IgD-negative memory B cell (primary cell): ENCODE measurements at regions not wholly inside any gene's neighbourhood (a gene's known extent, or its start where the extent isn't known, plus 50 kb on each side); places are given as distances from the start of the nearest gene placed in this dataset.
"Not testable (repeated sequence)": the region's sequence is repeated elsewhere in the genome, so short reads cannot be mapped to it uniquely, and the experiment has no call there.

Source experiments
- H3K27ac Mint-ChIP-seq, 3 donors: one replicate each; pipeline ENCODE4 v1.8.0; 2020 to 2022; ENCODE audit warnings: mild to moderate bottlenecking in 3 of 3, mixed read lengths in 3 of 3, moderate library complexity in 1 of 3
- H3K27me3 Mint-ChIP-seq: one replicate; pipeline ENCODE4 v1.8.0; 2021; ENCODE audit warnings: mixed read lengths
- H3K36me3 Mint-ChIP-seq: one replicate; pipeline ENCODE4 v1.8.0; 2020; ENCODE audit warnings: mild to moderate bottlenecking, mixed read lengths
- H3K4me1 Mint-ChIP-seq, 3 donors: one replicate each; pipeline ENCODE4 v1.8.0; 2020 to 2022; ENCODE audit warnings: mixed read lengths in 3 of 3, mild to moderate bottlenecking in 1 of 3
- H3K4me3 Mint-ChIP-seq, 4 donors: one replicate each; pipeline ENCODE4 v1.8.0; 2020 to 2022; ENCODE audit warnings: mild to moderate bottlenecking in 4 of 4, mixed read lengths in 4 of 4, moderate library complexity in 3 of 4
- H3K9me3 Mint-ChIP-seq, 3 donors: one replicate each; pipeline ENCODE4 v1.8.0; 2020 to 2021; ENCODE audit warnings: mixed read lengths in 3 of 3, mild to moderate bottlenecking in 1 of 3

- no peaks in the 10 kb centered on the region for H3K36me3 Mint-ChIP-seq
- H3K9me3 Mint-ChIP-seq, result peaks cover 0 to 11% (median 7%) of the 10 kb centered on the region in 3 donors
- H3K27ac Mint-ChIP-seq, result no peak overlapping the region
- peaks cover 0 to 2% (median 0%) of the 10 kb centered on the region in 3 donors for H3K4me1 Mint-ChIP-seq
- H3K27me3 Mint-ChIP-seq, result no peaks in the 10 kb centered on the region
- H3K4me3 Mint-ChIP-seq, result peak overlapping the region in 1 of 4 donors; percentile 12
Measured at GRCh38 chr19:28554321-28555091, 658.4 kb downstream of the UQCRFS1 start.

- H3K36me3 Mint-ChIP-seq, result no peaks in the 10 kb centered on the region
- peaks cover 0 to 11% (median 7%) of the 10 kb centered on the region in 3 donors for H3K9me3 Mint-ChIP-seq
- no peak overlapping the region for H3K27ac Mint-ChIP-seq
- H3K27me3 Mint-ChIP-seq, result no peaks in the 10 kb centered on the region
- no peak overlapping the region for H3K4me3 Mint-ChIP-seq
- peaks cover 0 to 2% (median 0%) of the 10 kb centered on the region in 3 donors for H3K4me1 Mint-ChIP-seq
Measured at GRCh38 chr19:28553764-28554163, 659.2 kb downstream of the UQCRFS1 start.

GRCh38 chr19:28553005-28553404 is 659.9 kb downstream of the UQCRFS1 start:
- peaks cover 0 to 2% (median 0%) of the 10 kb centered on the region in 3 donors for H3K4me1 Mint-ChIP-seq
- H3K27ac Mint-ChIP-seq, result no peak overlapping the region
- peaks cover 1% of the 10 kb centered on the region for H3K27me3 Mint-ChIP-seq
- H3K9me3 Mint-ChIP-seq, result peaks cover 0 to 11% (median 7%) of the 10 kb centered on the region in 3 donors
- peak overlapping the region in 1 of 4 donors; percentile 60 for H3K4me3 Mint-ChIP-seq
- H3K36me3 Mint-ChIP-seq, result no peaks in the 10 kb centered on the region

GRCh38 chr19:28549680-28550277 is 663.2 kb downstream of the UQCRFS1 start:
- no peaks in the 10 kb centered on the region for H3K36me3 Mint-ChIP-seq
- peaks cover 0 to 11% (median 10%) of the 10 kb centered on the region in 3 donors for H3K9me3 Mint-ChIP-seq
- no peak overlapping the region for H3K4me3 Mint-ChIP-seq
- H3K27me3 Mint-ChIP-seq, result peaks cover 1% of the 10 kb centered on the region
- H3K27ac Mint-ChIP-seq, result peak overlapping the region in 1 of 3 donors; percentile 34
- H3K4me1 Mint-ChIP-seq, result peaks cover 0 to 4% (median 0%) of the 10 kb centered on the region in 3 donors

- Mint-ChIP-seq H3K27me3 (peaks cover 1% of the 10 kb centered on the region), H3K4me3 (no peak overlapping the region), H3K27ac (peak overlapping the region in 1 of 3 donors; percentile 91), H3K4me1 (peaks cover 0 to 3% (median 0%) of the 10 kb centered on the region in 3 donors), H3K9me3 (peaks cover 3 to 13% (median 4%) of the 10 kb centered on the region in 3 donors), H3K36me3 (no peaks in the 10 kb centered on the region)
Measured at GRCh38 chr19:28546148-28546685, 666.7 kb downstream of the UQCRFS1 start.

GRCh38 chr19:28545397-28545796 is 667.6 kb downstream of the UQCRFS1 start:
- not testable (repeated sequence) for H3K4me1 Mint-ChIP-seq, H3K36me3 Mint-ChIP-seq, H3K27me3 Mint-ChIP-seq, H3K27ac Mint-ChIP-seq, H3K4me3 Mint-ChIP-seq
- peaks cover 3 to 13% (median 4%) of the 10 kb centered on the region in 3 donors for H3K9me3 Mint-ChIP-seq

- Mint-ChIP-seq H3K9me3 (peaks cover 3 to 13% (median 4%) of the 10 kb centered on the region in 3 donors), H3K27me3 (peaks cover 1% of the 10 kb centered on the region), H3K27ac (no peak overlapping the region), H3K4me1 (peaks cover 0 to 3% (median 0%) of the 10 kb centered on the region in 3 donors), H3K36me3 (no peaks in the 10 kb centered on the region), H3K4me3 (peak overlapping the region in 1 of 4 donors; percentile 5)
Measured at GRCh38 chr19:28544451-28545261, 668.3 kb downstream of the UQCRFS1 start.

GRCh38 chr19:28543244-28543776 is 669.6 kb downstream of the UQCRFS1 start:
- Mint-ChIP-seq H3K4me3 (no peak overlapping the region), H3K4me1 (peaks cover 0 to 3% (median 0%) of the 10 kb centered on the region in 3 donors), H3K36me3 (no peaks in the 10 kb centered on the region), H3K9me3 (peaks cover 3 to 11% (median 4%) of the 10 kb centered on the region in 3 donors), H3K27me3 (peaks cover 1% of the 10 kb centered on the region), H3K27ac (no peak overlapping the region)

- Mint-ChIP-seq H3K27ac (no peak overlapping the region), H3K36me3 (no peaks in the 10 kb centered on the region), H3K9me3 (peaks cover 4 to 13% (median 5%) of the 10 kb centered on the region in 3 donors), H3K4me1 (peaks cover 0 to 3% (median 0%) of the 10 kb centered on the region in 3 donors), H3K4me3 (no peak overlapping the region), H3K27me3 (no peaks in the 10 kb centered on the region)
Measured at GRCh38 chr19:28542394-28543243, 670.3 kb downstream of the UQCRFS1 start.

- no peaks in the 10 kb centered on the region for H3K27me3 Mint-ChIP-seq
- H3K9me3 Mint-ChIP-seq, result peaks cover 4 to 13% (median 5%) of the 10 kb centered on the region in 3 donors
- no peak overlapping the region for H3K4me3 Mint-ChIP-seq
- H3K27ac Mint-ChIP-seq, result no peak overlapping the region
- no peaks in the 10 kb centered on the region for H3K36me3 Mint-ChIP-seq
- H3K4me1 Mint-ChIP-seq, result peaks cover 0 to 3% (median 0%) of the 10 kb centered on the region in 3 donors
Measured at GRCh38 chr19:28541602-28542393, 671.2 kb downstream of the UQCRFS1 start.

GRCh38 chr19:28541029-28541428 is 671.9 kb downstream of the UQCRFS1 start:
- Mint-ChIP-seq H3K4me1 (no peaks in the 10 kb centered on the region), H3K27ac (no peak overlapping the region), H3K27me3 (no peaks in the 10 kb centered on the region), H3K4me3 (no peak overlapping the region), H3K36me3 (no peaks in the 10 kb centered on the region), H3K9me3 (peaks cover 0 to 10% (median 5%) of the 10 kb centered on the region in 3 donors)

- not testable (repeated sequence) for H3K4me3 Mint-ChIP-seq, H3K4me1 Mint-ChIP-seq, H3K36me3 Mint-ChIP-seq, H3K27me3 Mint-ChIP-seq, H3K27ac Mint-ChIP-seq
- H3K9me3 Mint-ChIP-seq, result peaks cover 4 to 10% (median 5%) of the 10 kb centered on the region in 3 donors
Measured at GRCh38 chr19:28540385-28540784, 672.6 kb downstream of the UQCRFS1 start.

- Mint-ChIP-seq H3K4me3 (no peak overlapping the region), H3K36me3 (no peaks in the 10 kb centered on the region), H3K9me3 (peaks cover 4 to 10% (median 5%) of the 10 kb centered on the region in 3 donors), H3K27ac (no peak overlapping the region), H3K4me1 (no peaks in the 10 kb centered on the region), H3K27me3 (no peaks in the 10 kb centered on the region)
Measured at GRCh38 chr19:28539759-28540158, 673.2 kb downstream of the UQCRFS1 start.
